ENCODE measurements at regions not wholly inside any gene's neighbourhood (a gene's known extent, or its start where the extent isn't known, plus 50 kb on each side); places are given as distances from the start of the nearest gene placed in this dataset.

GRCh38 chr5:109929911-109930310, 240.2 kb downstream of the MAN2A1 start:
- Histone ChIP-seq H3K36me3 (ENCODE audit: control insufficient read depth, insufficient read depth, low read length) (no peaks in the 10 kb centered on the region), H3K9me3 (ENCODE audit: control insufficient read depth, insufficient read depth, low read length) (no peaks in the 10 kb centered on the region), H3K4me3 (ENCODE audit: low read depth, low read length) (no peak overlapping the region), H3K27ac (ENCODE audit: low read depth, low read length) (no peak overlapping the region), H3K27me3 (ENCODE audit: control insufficient read depth, insufficient read depth, low read length) (no peaks in the 10 kb centered on the region), H3K9ac (ENCODE audit: low read depth, low read length) (no peak overlapping the region), H3K4me1 (ENCODE audit: control insufficient read depth, insufficient read depth, low read length) (no peaks in the 10 kb centered on the region)

- no peak overlapping the region for H3K9ac ChIP-seq (ENCODE audit: low read depth, low read length)
- no peak overlapping the region for H3K4me3 ChIP-seq (ENCODE audit: low read depth, low read length)
- no peaks in the 10 kb centered on the region for H3K36me3 ChIP-seq (ENCODE audit: control insufficient read depth, insufficient read depth, low read length)
- no peaks in the 10 kb centered on the region for H3K4me1 ChIP-seq (ENCODE audit: control insufficient read depth, insufficient read depth, low read length)
- H3K27ac ChIP-seq (ENCODE audit: low read depth, low read length) = no peak overlapping the region
- H3K27me3 ChIP-seq (ENCODE audit: control insufficient read depth, insufficient read depth, low read length) = no peaks in the 10 kb centered on the region
- H3K9me3 ChIP-seq (ENCODE audit: control insufficient read depth, insufficient read depth, low read length) = no peaks in the 10 kb centered on the region
These were observed 241.5 kb downstream of the MAN2A1 start for GRCh38 chr5:109931049-109931780.

GRCh38 chr5:109935833-109936490, 246.2 kb downstream of the MAN2A1 start:
- no peak overlapping the region for H3K27ac ChIP-seq (ENCODE audit: low read depth, low read length)
- no peaks in the 10 kb centered on the region for H3K36me3 ChIP-seq (ENCODE audit: control insufficient read depth, insufficient read depth, low read length)
- no peaks in the 10 kb centered on the region for H3K4me1 ChIP-seq (ENCODE audit: control insufficient read depth, insufficient read depth, low read length)
- no peak overlapping the region for H3K4me3 ChIP-seq (ENCODE audit: low read depth, low read length)
- no peaks in the 10 kb centered on the region; the same call in 1 of the 2 replicates for H3K9me3 ChIP-seq (ENCODE audit: control insufficient read depth, insufficient read depth, low read length)
- no peaks in the 10 kb centered on the region for H3K27me3 ChIP-seq (ENCODE audit: control insufficient read depth, insufficient read depth, low read length)
- H3K9ac ChIP-seq (ENCODE audit: low read depth, low read length) = no peak overlapping the region

DNA sequence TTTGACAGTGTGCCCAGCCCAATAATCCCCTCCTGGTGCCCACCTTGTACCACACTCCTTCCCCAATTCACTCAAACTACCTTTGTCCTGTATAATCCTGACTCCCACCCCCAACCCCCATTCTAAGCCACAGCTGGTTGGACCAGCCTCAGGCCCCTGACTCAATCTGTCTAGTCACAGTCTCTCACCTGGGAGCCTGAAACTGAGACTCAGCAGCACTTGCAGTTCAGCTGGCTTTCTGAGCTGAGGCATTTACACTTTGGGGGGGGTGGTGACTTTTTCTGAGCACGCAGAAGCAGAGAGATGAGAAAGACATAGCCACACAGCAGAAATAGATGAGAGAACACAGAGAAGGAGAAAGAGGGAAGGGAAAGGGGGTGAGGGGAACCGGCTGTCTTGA, 247.3 kb downstream of the MAN2A1 start:
- Histone ChIP-seq H3K36me3 (ENCODE audit: control insufficient read depth, insufficient read depth, low read length) (no peaks in the 10 kb centered on the region), H3K4me3 (ENCODE audit: low read depth, low read length) (no peak overlapping the region), H3K9ac (ENCODE audit: low read depth, low read length) (no peak overlapping the region), H3K27me3 (ENCODE audit: control insufficient read depth, insufficient read depth, low read length) (no peaks in the 10 kb centered on the region), H3K27ac (ENCODE audit: low read depth, low read length) (no peak overlapping the region), H3K4me1 (ENCODE audit: control insufficient read depth, insufficient read depth, low read length) (no peaks in the 10 kb centered on the region), H3K9me3 (ENCODE audit: control insufficient read depth, insufficient read depth, low read length) (no peaks in the 10 kb centered on the region; the same call in 1 of the 2 replicates)

DNA sequence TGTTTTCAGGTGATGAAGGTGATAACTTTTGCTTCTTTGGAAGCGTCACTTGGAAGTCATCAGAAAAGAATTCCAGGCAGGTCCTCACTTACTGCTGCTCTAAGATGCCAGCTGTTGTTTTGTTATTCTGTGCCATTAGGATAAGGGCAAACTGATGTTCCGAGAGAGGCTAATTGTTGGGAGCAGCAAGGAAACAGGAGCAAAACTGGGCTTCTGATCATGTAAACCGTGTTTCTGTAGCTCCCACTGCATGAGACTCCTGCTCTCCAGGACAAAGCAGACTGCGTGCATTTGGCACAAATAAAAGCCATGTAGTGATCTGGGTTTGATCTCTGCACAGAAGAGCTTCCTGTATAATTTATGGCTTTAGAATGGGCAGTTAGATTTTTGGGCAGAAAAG, 248.2 kb downstream of the MAN2A1 start:
- Histone ChIP-seq H3K36me3 (ENCODE audit: control insufficient read depth, insufficient read depth, low read length) (no peaks in the 10 kb centered on the region), H3K4me1 (ENCODE audit: control insufficient read depth, insufficient read depth, low read length) (no peaks in the 10 kb centered on the region), H3K9ac (ENCODE audit: low read depth, low read length) (no peak overlapping the region), H3K27me3 (ENCODE audit: control insufficient read depth, insufficient read depth, low read length) (no peaks in the 10 kb centered on the region), H3K9me3 (ENCODE audit: control insufficient read depth, insufficient read depth, low read length) (no peaks in the 10 kb centered on the region; the same call in 1 of the 2 replicates), H3K4me3 (ENCODE audit: low read depth, low read length) (no peak overlapping the region), H3K27ac (ENCODE audit: low read depth, low read length) (no peak overlapping the region)

DNA sequence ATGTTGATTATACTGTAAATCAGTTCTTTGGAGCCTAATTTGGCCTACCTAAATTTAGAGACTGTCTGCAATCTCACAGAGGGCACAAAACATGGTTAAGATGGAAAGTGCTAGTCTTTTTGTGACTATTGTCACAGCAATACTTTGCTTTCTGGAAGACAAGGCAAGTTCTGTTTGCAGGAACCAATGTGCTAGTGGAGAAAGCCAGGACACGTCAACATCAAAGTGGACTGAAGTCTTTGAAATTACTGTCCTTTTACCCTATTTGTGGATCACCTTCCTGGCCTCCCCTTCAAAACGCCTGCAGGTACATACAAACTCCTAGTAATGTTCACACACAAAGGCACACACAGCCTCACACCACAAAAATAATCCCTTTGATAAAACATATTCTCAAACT, 248.7 kb downstream of the MAN2A1 start:
- Histone ChIP-seq H3K36me3 (ENCODE audit: control insufficient read depth, insufficient read depth, low read length) (no peaks in the 10 kb centered on the region), H3K27ac (ENCODE audit: low read depth, low read length) (no peak overlapping the region), H3K9ac (ENCODE audit: low read depth, low read length) (no peak overlapping the region), H3K4me1 (ENCODE audit: control insufficient read depth, insufficient read depth, low read length) (no peaks in the 10 kb centered on the region), H3K4me3 (ENCODE audit: low read depth, low read length) (no peak overlapping the region), H3K9me3 (ENCODE audit: control insufficient read depth, insufficient read depth, low read length) (no peaks in the 10 kb centered on the region; the same call in 1 of the 2 replicates), H3K27me3 (ENCODE audit: control insufficient read depth, insufficient read depth, low read length) (no peaks in the 10 kb centered on the region)

GRCh38 chr5:109939116-109939682, 249.5 kb downstream of the MAN2A1 start:
- H3K9me3 ChIP-seq (ENCODE audit: control insufficient read depth, insufficient read depth, low read length) = no peaks in the 10 kb centered on the region; the same call in 1 of the 2 replicates
- no peaks in the 10 kb centered on the region for H3K27me3 ChIP-seq (ENCODE audit: control insufficient read depth, insufficient read depth, low read length)
- H3K4me1 ChIP-seq (ENCODE audit: control insufficient read depth, insufficient read depth, low read length) = no peaks in the 10 kb centered on the region
- no peak overlapping the region for H3K4me3 ChIP-seq (ENCODE audit: low read depth, low read length)
- no peaks in the 10 kb centered on the region for H3K36me3 ChIP-seq (ENCODE audit: control insufficient read depth, insufficient read depth, low read length)
- no peak overlapping the region for H3K9ac ChIP-seq (ENCODE audit: low read depth, low read length)
- H3K27ac ChIP-seq (ENCODE audit: low read depth, low read length) = no peak overlapping the region

- no peaks in the 10 kb centered on the region; the same call in 1 of the 2 replicates for H3K4me1 ChIP-seq (ENCODE audit: control insufficient read depth, insufficient read depth, low read length)
These were observed 252.9 kb downstream of the MAN2A1 start for GRCh38 chr5:109942646-109943045.

GRCh38 chr5:109943701-109944235, 254.0 kb downstream of the MAN2A1 start:
- no peak overlapping the region for H3K9ac ChIP-seq (ENCODE audit: low read depth, low read length)
- no peak overlapping the region for H3K4me3 ChIP-seq (ENCODE audit: low read depth, low read length)
- no peaks in the 10 kb centered on the region; the same call in 1 of the 2 replicates for H3K9me3 ChIP-seq (ENCODE audit: control insufficient read depth, insufficient read depth, low read length)
- no peaks in the 10 kb centered on the region; the same call in 1 of the 2 replicates for H3K4me1 ChIP-seq (ENCODE audit: control insufficient read depth, insufficient read depth, low read length)
- no peaks in the 10 kb centered on the region for H3K36me3 ChIP-seq (ENCODE audit: control insufficient read depth, insufficient read depth, low read length)
- H3K27ac ChIP-seq (ENCODE audit: low read depth, low read length) = no peak overlapping the region
- no peaks in the 10 kb centered on the region for H3K27me3 ChIP-seq (ENCODE audit: control insufficient read depth, insufficient read depth, low read length)

More at GRCh38 chr5:109942646-109943045, 252.9 kb downstream of the MAN2A1 start:
- Histone ChIP-seq H3K9ac (ENCODE audit: low read depth, low read length) (no peak overlapping the region), H3K4me3 (ENCODE audit: low read depth, low read length) (no peak overlapping the region), H3K27ac (ENCODE audit: low read depth, low read length) (no peak overlapping the region), H3K27me3 (ENCODE audit: control insufficient read depth, insufficient read depth, low read length) (no peaks in the 10 kb centered on the region), H3K9me3 (ENCODE audit: control insufficient read depth, insufficient read depth, low read length) (no peaks in the 10 kb centered on the region; the same call in 1 of the 2 replicates), H3K36me3 (ENCODE audit: control insufficient read depth, insufficient read depth, low read length) (no peaks in the 10 kb centered on the region)

- H3K4me1 ChIP-seq (ENCODE audit: control insufficient read depth, insufficient read depth, low read length) = no peaks in the 10 kb centered on the region; the same call in 1 of the 2 replicates
- no peaks in the 10 kb centered on the region for H3K36me3 ChIP-seq (ENCODE audit: control insufficient read depth, insufficient read depth, low read length)
- H3K9me3 ChIP-seq (ENCODE audit: control insufficient read depth, insufficient read depth, low read length) = no peaks in the 10 kb centered on the region; the same call in 1 of the 2 replicates
- no peaks in the 10 kb centered on the region for H3K27me3 ChIP-seq (ENCODE audit: control insufficient read depth, insufficient read depth, low read length)
- H3K9ac ChIP-seq (ENCODE audit: low read depth, low read length) = no peak overlapping the region
- H3K27ac ChIP-seq (ENCODE audit: low read depth, low read length) = no peak overlapping the region
- no peak overlapping the region for H3K4me3 ChIP-seq (ENCODE audit: low read depth, low read length)
These were observed 254.7 kb downstream of the MAN2A1 start for GRCh38 chr5:109944461-109944860.

All from HUES48 (cell line).